ENCODE measurements at regions not wholly inside any gene's neighbourhood (a gene's known extent, or its start where the extent isn't known, plus 50 kb on each side); places are given as distances from the start of the nearest gene placed in this dataset.

DNA sequence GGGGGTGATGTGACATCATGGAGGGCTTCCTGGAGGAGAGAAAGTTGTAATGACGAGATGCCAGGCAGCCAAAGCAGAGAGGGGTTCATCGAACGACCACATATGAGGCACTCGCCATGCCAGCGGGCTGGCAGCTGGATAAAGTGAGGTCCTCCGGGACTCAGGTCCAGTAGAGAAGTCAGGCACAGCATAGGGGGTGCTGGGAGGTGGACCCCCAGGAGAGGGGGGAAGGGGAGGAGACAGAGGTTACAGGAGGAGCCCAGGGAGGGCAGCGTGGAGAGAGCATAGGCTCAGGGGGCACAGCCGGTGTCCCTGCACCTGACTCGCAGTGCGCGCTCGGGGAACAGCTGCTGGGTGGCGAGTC is 174.7 kb downstream of the BMP7 start:
- no peak overlapping the region for H3K4me3 Mint-ChIP-seq
- H3K9me3 ChIP-seq (ENCODE audit: control insufficient read depth, low read length), result no peaks in the 10 kb centered on the region
- H3K9me3 Mint-ChIP-seq, result no peaks in the 10 kb centered on the region
- no peaks in the 10 kb centered on the region for H3K36me3 ChIP-seq (ENCODE audit: control insufficient read depth, insufficient read depth, low read length)
- H3K4me1 ChIP-seq (ENCODE audit: control insufficient read depth, insufficient read depth, low read length), result no peaks in the 10 kb centered on the region
- no peak overlapping the region for H3K9ac ChIP-seq (ENCODE audit: extremely low read depth, low read length, poor library complexity, severe bottlenecking)
- H3K27me3 Mint-ChIP-seq (ENCODE audit: insufficient read depth), result peaks cover 43% of the 10 kb centered on the region
- H3K36me3 Mint-ChIP-seq (ENCODE audit: low read depth), result no peaks in the 10 kb centered on the region
- no peak overlapping the region for H3K27ac Mint-ChIP-seq
- no peak overlapping the region for H3K4me3 ChIP-seq (ENCODE audit: low read length)
- H3K27me3 ChIP-seq (ENCODE audit: control insufficient read depth, insufficient read depth, low read length, poor library complexity, severe bottlenecking), result peaks cover 44% of the 10 kb centered on the region
- peaks cover 5% of the 10 kb centered on the region for H3K4me1 Mint-ChIP-seq
- TF ChIP-seq, protein P1, sequence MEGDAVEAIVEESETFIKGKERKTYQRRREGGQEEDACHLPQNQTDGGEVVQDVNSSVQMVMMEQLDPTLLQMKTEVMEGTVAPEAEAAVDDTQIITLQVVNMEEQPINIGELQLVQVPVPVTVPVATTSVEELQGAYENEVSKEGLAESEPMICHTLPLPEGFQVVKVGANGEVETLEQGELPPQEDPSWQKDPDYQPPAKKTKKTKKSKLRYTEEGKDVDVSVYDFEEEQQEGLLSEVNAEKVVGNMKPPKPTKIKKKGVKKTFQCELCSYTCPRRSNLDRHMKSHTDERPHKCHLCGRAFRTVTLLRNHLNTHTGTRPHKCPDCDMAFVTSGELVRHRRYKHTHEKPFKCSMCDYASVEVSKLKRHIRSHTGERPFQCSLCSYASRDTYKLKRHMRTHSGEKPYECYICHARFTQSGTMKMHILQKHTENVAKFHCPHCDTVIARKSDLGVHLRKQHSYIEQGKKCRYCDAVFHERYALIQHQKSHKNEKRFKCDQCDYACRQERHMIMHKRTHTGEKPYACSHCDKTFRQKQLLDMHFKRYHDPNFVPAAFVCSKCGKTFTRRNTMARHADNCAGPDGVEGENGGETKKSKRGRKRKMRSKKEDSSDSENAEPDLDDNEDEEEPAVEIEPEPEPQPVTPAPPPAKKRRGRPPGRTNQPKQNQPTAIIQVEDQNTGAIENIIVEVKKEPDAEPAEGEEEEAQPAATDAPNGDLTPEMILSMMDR (conservative IDR thresholded peaks at IDR 0.05), result no peak
- no peak for DNase-seq
- no peak overlapping the region for H3K27ac ChIP-seq (ENCODE audit: low read depth, low read length)
- 64 to 73% methylated on average over 10 to 13 of the region's 13 CpGs for WGBS, 2 experiments (ENCODE audit: insufficient coverage in 1 of 2, insufficient read length in 1 of 2)

DNA sequence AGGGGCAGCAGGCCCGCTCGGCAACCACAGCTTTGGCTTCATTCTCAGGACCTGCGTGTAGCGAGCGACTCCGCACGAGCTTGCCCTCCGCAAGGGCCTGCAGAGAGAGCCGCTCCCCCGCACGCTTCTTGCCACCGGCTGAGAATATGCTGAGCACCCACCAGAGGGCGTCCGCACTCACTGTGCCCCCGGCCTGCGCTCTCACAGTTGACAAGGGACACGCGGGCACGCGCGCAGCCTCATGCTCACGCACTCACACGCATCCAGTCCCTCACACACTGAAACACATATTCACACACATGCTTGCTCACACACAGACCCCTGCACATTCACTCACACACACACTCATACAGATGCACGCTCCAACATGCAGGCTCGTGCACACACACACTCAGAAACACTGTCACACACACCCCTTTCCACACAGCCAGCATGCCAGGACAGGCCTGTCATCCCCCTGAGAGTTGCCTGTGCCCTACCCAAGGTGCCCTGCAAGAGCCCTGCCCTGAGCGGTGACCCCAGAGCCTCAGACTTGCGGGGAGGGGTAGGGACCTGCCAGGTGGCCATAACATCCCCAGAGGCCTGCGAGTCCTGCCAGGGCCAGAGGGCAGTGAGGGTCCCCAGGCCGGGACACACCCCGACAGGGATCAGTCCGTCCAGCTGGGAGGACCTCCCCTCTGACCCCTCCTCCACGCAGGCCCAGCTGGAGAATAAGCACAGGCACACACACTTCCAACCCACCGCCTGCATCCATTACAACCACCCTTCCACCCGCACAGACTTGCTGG is 174.1 kb downstream of the BMP7 start:
- Histone ChIP-seq H3K27me3 (ENCODE audit: control insufficient read depth, insufficient read depth, low read length, poor library complexity, severe bottlenecking) (peaks cover 44% of the 10 kb centered on the region), H3K9me3 (ENCODE audit: control insufficient read depth, low read length) (no peaks in the 10 kb centered on the region), H3K4me1 (ENCODE audit: control insufficient read depth, insufficient read depth, low read length) (no peaks in the 10 kb centered on the region), H3K9ac (ENCODE audit: extremely low read depth, low read length, poor library complexity, severe bottlenecking) (no peak overlapping the region), H3K36me3 (ENCODE audit: control insufficient read depth, insufficient read depth, low read length) (no peaks in the 10 kb centered on the region), H3K27ac (ENCODE audit: low read depth, low read length) (no peak overlapping the region), H3K4me3 (ENCODE audit: low read length) (no peak overlapping the region)
- peak; percentile 91 for DNase-seq
- 19 to 36% methylated on average over 20 to 34 of the region's 34 CpGs for WGBS, 2 experiments (ENCODE audit: insufficient coverage in 1 of 2, insufficient read length in 1 of 2)
- H3K9me3 Mint-ChIP-seq, result no peaks in the 10 kb centered on the region
- H3K27ac Mint-ChIP-seq, result no peak overlapping the region
- H3K27me3 Mint-ChIP-seq (ENCODE audit: insufficient read depth), result peaks cover 40% of the 10 kb centered on the region
- H3K4me1 Mint-ChIP-seq, result peaks cover 7% of the 10 kb centered on the region
- no peaks in the 10 kb centered on the region for H3K36me3 Mint-ChIP-seq (ENCODE audit: low read depth)
- TF ChIP-seq, protein P1 (conservative IDR thresholded peaks at IDR 0.05), result peak; percentile 94
- H3K4me3 Mint-ChIP-seq, result no peak overlapping the region

DNA sequence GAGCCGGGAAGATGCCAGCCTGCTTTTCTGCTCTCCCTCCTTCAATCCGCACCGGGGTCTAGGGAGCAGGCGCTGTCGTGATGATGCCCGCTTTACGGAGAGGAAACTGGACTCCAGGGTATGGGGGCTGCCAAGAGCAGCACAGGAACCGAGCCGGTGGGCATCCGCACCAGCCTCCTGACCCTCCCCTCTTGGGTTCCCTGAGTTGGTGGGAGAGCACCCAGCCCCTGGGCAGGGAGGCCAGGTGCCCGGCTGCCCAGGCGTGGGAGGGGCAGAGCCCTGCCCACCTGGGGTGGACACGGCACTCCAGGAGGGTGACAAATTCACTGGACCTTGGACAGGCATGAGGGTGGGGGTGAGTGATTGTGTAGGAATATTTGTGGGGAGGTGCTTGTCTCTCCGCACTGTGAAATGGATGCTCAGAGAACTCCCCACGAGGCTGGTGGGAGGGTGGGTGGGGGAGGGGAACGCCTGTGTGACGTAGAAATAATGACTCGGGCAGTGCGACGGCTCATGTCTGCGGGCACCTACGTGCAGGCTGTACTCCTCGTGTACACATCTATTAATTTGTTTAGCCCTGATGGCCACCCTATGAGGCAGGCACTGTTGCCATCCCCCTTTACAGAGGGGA is 173.4 kb downstream of the BMP7 start:
- no peaks in the 10 kb centered on the region for H3K9me3 Mint-ChIP-seq
- H3K36me3 ChIP-seq (ENCODE audit: control insufficient read depth, insufficient read depth, low read length), result no peaks in the 10 kb centered on the region
- H3K27me3 Mint-ChIP-seq (ENCODE audit: insufficient read depth), result peaks cover 38% of the 10 kb centered on the region
- H3K27me3 ChIP-seq (ENCODE audit: control insufficient read depth, insufficient read depth, low read length, poor library complexity, severe bottlenecking), result peaks cover 39% of the 10 kb centered on the region
- TF ChIP-seq, protein P1 (conservative IDR thresholded peaks at IDR 0.05), result no peak
- DNase-seq, result no peak
- H3K4me3 ChIP-seq (ENCODE audit: low read length), result no peak overlapping the region
- H3K4me3 Mint-ChIP-seq, result no peak overlapping the region
- WGBS, 2 experiments (ENCODE audit: insufficient coverage in 1 of 2, insufficient read length in 1 of 2), result 87 to 94% methylated on average over 9 to 23 of the region's 23 CpGs
- no peak overlapping the region for H3K27ac ChIP-seq (ENCODE audit: low read depth, low read length)
- no peaks in the 10 kb centered on the region for H3K9me3 ChIP-seq (ENCODE audit: control insufficient read depth, low read length)
- H3K4me1 ChIP-seq (ENCODE audit: control insufficient read depth, insufficient read depth, low read length), result no peaks in the 10 kb centered on the region
- no peaks in the 10 kb centered on the region for H3K36me3 Mint-ChIP-seq (ENCODE audit: low read depth)
- H3K4me1 Mint-ChIP-seq, result peaks cover 13% of the 10 kb centered on the region
- H3K27ac Mint-ChIP-seq, result no peak overlapping the region
- no peak overlapping the region for H3K9ac ChIP-seq (ENCODE audit: extremely low read depth, low read length, poor library complexity, severe bottlenecking)

Measured in endodermal cell (in vitro differentiated cells).